AG09319 (cell line): ENCODE measurements at regions not wholly inside any gene's neighbourhood (a gene's known extent, or its start where the extent isn't known, plus 50 kb on each side); places are given as distances from the start of the nearest gene placed in this dataset.

ENCODE experiments used
- DNase-seq: peaks from one replicate; pipeline ENCODE4 v3.0.0-alpha.2; 2010; ENCODE audit warnings: low read depth; ENCODE audit errors: extremely low read depth
- TF ChIP-seq, protein P1 (sequence below): IDR thresholded peaks from 2 replicates; pipeline ENCODE4 v1.5.1; 2011; ENCODE audit warnings: low read depth, mild to moderate bottlenecking, inconsistent platforms, low read length, moderate library complexity

DNA sequence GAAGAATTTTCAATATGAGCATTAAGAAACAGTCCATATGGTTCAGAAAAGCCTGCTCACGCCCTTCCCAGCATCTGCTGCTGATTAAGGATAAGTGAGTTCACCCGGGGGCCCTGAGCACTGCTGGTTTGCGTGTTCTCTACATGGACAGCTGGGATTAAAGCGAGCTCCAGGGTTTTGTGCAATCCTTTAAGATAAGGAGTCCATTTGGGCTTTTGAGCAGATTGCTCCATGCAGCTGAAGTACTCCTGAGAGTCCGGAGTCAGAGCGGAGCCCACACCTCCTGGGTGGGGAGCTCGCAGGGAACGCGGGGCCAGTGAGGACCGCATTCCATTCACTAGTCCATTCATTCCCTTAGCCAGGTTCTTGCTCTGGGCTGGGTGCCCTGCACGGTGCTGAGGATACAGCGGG lies 149.3 kb upstream of the COL5A1 start:
- peak; percentile 95 for DNase-seq
- TF ChIP-seq, protein P1, sequence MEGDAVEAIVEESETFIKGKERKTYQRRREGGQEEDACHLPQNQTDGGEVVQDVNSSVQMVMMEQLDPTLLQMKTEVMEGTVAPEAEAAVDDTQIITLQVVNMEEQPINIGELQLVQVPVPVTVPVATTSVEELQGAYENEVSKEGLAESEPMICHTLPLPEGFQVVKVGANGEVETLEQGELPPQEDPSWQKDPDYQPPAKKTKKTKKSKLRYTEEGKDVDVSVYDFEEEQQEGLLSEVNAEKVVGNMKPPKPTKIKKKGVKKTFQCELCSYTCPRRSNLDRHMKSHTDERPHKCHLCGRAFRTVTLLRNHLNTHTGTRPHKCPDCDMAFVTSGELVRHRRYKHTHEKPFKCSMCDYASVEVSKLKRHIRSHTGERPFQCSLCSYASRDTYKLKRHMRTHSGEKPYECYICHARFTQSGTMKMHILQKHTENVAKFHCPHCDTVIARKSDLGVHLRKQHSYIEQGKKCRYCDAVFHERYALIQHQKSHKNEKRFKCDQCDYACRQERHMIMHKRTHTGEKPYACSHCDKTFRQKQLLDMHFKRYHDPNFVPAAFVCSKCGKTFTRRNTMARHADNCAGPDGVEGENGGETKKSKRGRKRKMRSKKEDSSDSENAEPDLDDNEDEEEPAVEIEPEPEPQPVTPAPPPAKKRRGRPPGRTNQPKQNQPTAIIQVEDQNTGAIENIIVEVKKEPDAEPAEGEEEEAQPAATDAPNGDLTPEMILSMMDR = no peak

DNA sequence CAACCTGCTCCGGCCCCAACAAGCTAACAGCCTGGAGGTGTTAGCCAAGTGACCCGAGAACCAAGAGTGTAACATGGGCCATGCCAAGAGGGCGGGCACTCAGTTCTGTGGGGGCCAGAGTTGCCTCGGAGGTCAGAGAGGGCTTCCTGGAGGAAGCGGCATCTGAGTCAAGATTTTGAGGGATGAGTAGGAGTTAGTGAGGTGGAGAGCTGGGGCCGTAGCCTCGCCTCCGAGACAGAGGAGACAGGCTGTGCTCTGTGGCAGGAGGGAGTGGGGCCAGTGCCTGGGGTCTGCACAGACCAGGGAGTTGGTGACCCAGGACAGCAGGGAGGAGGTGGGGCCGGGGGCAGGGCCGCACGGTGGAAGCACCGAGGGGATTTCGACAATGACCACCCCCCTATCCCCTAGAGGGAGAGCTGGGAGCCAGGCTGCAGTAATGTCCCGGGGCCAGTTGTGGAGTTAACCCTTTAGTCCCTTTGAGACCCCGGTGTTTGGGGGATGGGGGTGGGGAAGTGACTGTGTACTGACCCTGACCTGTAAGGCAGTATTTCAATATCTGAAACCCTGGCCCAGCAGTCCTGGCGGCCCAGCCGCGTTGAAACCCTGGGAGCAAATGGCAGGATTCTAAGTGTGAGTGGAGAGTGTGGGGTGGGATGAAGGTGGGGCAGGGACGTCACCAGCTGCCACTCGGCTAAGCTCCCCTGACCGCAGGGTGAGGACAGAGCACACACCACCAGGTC lies 148.7 kb upstream of the COL5A1 start:
- DNase-seq = no peak
- TF ChIP-seq, protein P1 = no peak

DNA sequence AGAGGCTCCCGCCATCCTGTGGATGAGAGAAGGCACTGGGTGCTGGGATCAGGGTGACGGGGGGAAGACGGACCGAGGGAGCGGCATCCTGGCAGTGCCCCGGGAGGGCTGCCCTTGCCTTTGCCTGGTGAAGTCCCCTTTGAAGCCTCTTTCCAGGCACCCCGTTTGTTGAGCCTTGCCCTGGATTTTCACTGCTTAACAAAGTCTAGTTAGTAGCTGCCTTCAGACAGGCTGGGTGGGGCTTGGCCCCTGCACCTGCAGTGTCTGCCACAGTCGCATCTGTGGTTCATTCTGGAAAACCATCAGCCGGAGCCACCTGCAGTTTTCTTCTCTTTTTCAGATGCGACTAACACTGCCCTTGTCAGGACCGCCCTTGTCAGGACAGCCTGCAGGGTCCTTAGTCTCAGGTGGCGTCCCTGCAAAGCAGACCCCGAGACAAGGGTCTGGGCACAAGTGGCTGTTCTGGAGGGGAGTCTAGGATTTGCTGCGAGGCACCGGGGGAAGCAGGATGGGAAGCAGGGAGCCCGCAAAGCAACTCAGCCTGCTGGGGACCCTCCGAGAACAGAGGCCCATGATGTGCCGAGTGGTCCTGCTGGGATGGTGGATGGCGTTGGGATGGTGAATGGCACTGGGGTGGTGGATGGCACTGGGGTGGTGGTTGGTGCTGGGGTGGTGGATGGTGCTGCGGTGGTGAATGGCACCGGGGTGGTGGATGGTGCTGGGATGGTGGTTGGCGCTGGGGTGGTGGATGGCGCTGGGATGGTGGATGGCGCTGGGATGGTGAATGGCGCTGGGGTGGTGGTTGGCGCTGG lies 147.9 kb upstream of the COL5A1 start:
- DNase-seq = no peak
- TF ChIP-seq, protein P1 = no peak

DNA sequence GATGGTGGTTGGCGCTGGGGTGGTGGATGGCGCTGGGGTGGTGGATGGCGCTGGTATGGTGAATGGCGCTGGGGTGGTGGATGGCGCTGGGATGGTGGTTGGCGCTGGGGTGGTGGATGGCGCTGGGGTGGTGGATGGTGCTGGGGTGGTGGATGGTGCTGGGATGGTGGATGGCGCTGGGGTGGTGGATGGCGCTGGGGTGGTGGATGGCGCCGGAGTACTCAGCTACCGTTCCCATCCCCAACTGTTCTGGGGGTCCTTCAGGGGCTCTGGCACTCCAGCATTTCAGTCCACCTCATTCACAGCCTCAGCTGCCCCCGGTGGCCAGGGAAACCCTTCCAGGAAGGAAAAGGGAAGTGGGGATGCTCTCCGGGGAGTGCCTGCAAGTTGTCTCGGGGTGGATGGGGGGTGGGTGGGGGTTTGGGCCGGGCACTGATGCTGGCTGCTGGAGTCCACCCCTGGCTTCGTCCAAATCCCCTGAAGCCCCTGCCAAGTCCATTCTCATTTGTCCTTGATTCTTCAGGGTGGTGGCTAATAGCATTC lies 147.3 kb upstream of the COL5A1 start:
- DNase-seq = no peak
- TF ChIP-seq, protein P1 = no peak

DNA sequence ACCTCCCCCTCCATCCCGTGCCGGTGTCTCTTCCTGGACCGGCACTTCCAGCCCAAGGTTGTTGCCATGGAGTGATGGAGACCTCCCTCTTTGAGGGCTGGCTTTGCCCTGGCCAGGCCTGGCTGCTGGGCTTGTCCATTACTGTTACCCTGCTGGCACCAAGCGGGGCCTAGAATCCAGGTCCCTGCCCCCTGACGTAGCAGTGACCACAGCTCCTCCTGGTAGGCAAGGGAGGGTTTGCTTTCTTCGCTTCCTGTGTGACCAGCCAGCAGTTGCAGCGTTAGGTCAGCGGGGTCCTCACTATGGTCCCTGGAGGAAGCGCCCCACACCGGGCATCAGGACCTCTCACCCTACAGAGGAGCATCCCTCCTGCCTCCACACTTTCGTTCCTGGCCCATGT lies 146.7 kb upstream of the COL5A1 start:
- TF ChIP-seq, protein P1 = no peak
- DNase-seq = no peak

DNA sequence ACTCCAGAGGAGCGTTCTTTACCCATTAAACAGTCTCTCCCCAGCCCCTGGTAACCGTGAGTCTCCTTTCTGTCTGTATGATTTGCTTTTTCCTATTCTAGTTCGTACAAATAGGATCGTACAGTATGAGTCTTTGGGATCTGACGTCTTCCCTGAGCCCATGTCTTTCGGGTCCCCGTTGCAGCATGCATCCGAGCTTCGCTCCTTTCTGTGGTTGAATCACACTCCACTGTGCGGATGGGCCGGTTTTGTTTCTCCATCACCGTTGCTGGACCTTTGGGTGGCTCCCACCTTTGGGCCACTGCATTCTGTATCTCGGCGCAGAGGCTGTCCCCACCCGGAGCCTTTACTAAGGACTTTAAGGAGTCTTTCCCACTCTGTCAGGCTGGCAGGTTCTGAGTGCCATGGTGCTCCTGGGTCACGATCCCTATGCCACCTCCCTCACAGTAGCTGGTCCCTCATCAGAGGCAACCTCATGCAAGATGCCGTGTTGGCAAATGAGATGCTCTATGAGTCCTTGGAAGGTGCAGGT lies 145.7 kb upstream of the COL5A1 start:
- no peak for DNase-seq
- TF ChIP-seq, protein P1 = no peak
